Smooth muscle cell (in vitro differentiated cells): ENCODE measurements at regions not wholly inside any gene's neighbourhood (a gene's known extent, or its start where the extent isn't known, plus 50 kb on each side); places are given as distances from the start of the nearest gene placed in this dataset.

Source experiments
- DNase-seq: peaks from one replicate; lab custom pipeline; 2025; ENCODE audit not compliant: unreplicated experiment; lab: John Stamatoyannopoulos, UW
- H2AFZ ChIP-seq: fragments of 200-600 bp; sonication (generic); 2 replicates; pipeline ENCODE4 v1.6.0; 2016; ENCODE audit warnings: antibody characterized with exemption, low read depth, mild to moderate bottlenecking
- H3F3A ChIP-seq: fragments of 200-600 bp; sonication (generic); 2 replicates; pipeline ENCODE4 v1.6.0; 2017; ENCODE audit warnings: antibody characterized with exemption, low read depth
- H3K27ac ChIP-seq: fragments of 200-600 bp; sonication (generic); 2 replicates; pipeline ENCODE4 v1.5.1; 2016; ENCODE audit warnings: low read depth, mild to moderate bottlenecking
- H3K27me3 ChIP-seq: fragments of 200-600 bp; sonication (generic); 2 replicates; pipeline ENCODE4 v1.6.1; 2016; ENCODE audit warnings: low read depth, mild to moderate bottlenecking
- H3K36me3 ChIP-seq: fragments of 200-600 bp; sonication (generic); 2 replicates; pipeline ENCODE4 v1.5.1; 2016; ENCODE audit warnings: low read depth
- H3K4me1 ChIP-seq: fragments of 200-600 bp; sonication (generic); 2 replicates; pipeline ENCODE4 v1.5.1; 2016; ENCODE audit warnings: low read depth
- H3K4me2 ChIP-seq: fragments of 200-600 bp; sonication (generic); 2 replicates; pipeline ENCODE4 v1.6.0; 2016; ENCODE audit warnings: mild to moderate bottlenecking
- H3K4me3 ChIP-seq: fragments of 200-600 bp; sonication (generic); 2 replicates; pipeline ENCODE4 v1.5.1; 2016; ENCODE audit warnings: mild to moderate bottlenecking
- H3K79me2 ChIP-seq: fragments of 200-600 bp; sonication (generic); 2 replicates; pipeline ENCODE4 v1.6.0; 2016; ENCODE audit warnings: low read depth, mild to moderate bottlenecking
- H3K9ac ChIP-seq: fragments of 200-600 bp; sonication (generic); 2 replicates; pipeline ENCODE4 v1.6.0; 2016; ENCODE audit warnings: low read depth
- H3K9me3 ChIP-seq: fragments of 200-600 bp; sonication (generic); replicated peaks from 2 replicates; pipeline ENCODE4 v1.5.1; 2016; ENCODE audit warnings: low read depth
- H4K20me1 ChIP-seq: fragments of 200-600 bp; sonication (generic); 2 replicates; pipeline ENCODE4 v1.6.0; 2016; ENCODE audit warnings: low read depth
- CTCF ChIP-seq: fragments of 200-600 bp; sonication (generic); IDR thresholded peaks from 2 replicates; pipeline ENCODE4 v1.5.1; 2017; ENCODE audit warnings: borderline replicate concordance, mild to moderate bottlenecking, antibody characterized with exemption; ENCODE audit not compliant: insufficient read depth, poor library complexity, severe bottlenecking
- WGBS: methylation state at CpG from one replicate; pipeline ENCODE4 v1.1.7; 2016; ENCODE audit warnings: low lambda C conversion rate; 5-methylcytosine and 5-hydroxymethylcytosine counted together

GRCh38 chr2:222782201-222782730 lies 78.6 kb upstream of the ACSL3 start:
- no peak overlapping the region for H3K4me3 ChIP-seq
- no peaks in the 10 kb centered on the region for H3K4me1 ChIP-seq
- no peaks in the 10 kb centered on the region for H3K9me3 ChIP-seq
- H3F3A ChIP-seq, result no peaks in the 10 kb centered on the region
- 94% methylated on average over 6 of the region's 6 CpGs for WGBS
- no peak for TF ChIP-seq CTCF
- no peak overlapping the region for H3K27ac ChIP-seq
- no peak overlapping the region for H3K9ac ChIP-seq
- no peak overlapping the region for H3K4me2 ChIP-seq
- DNase-seq, result no peak
- H3K27me3 ChIP-seq, result no peaks in the 10 kb centered on the region
- no peaks in the 10 kb centered on the region for H4K20me1 ChIP-seq
- no peaks in the 10 kb centered on the region for H3K79me2 ChIP-seq
- H2AFZ ChIP-seq, result no peak overlapping the region
- no peaks in the 10 kb centered on the region for H3K36me3 ChIP-seq

- H3K4me3 ChIP-seq, result no peak overlapping the region
- no peaks in the 10 kb centered on the region for H3K79me2 ChIP-seq
- H3K27me3 ChIP-seq, result no peaks in the 10 kb centered on the region
- no peaks in the 10 kb centered on the region for H3K9me3 ChIP-seq
- no peak overlapping the region for H3K4me2 ChIP-seq
- no peak for TF ChIP-seq CTCF
- DNase-seq, result no peak
- no peak overlapping the region for H3K9ac ChIP-seq
- no peaks in the 10 kb centered on the region for H4K20me1 ChIP-seq
- WGBS, result 81% methylated on average over 1 of the region's 1 CpG
- H3K4me1 ChIP-seq, result no peaks in the 10 kb centered on the region
- H3K27ac ChIP-seq, result no peak overlapping the region
- no peaks in the 10 kb centered on the region for H3K36me3 ChIP-seq
- H2AFZ ChIP-seq, result no peak overlapping the region
- no peaks in the 10 kb centered on the region for H3F3A ChIP-seq
These were observed 77.2 kb upstream of the ACSL3 start for GRCh38 chr2:222783592-222783991.

GRCh38 chr2:222790932-222791331 lies 69.9 kb upstream of the ACSL3 start:
- H3K4me1 ChIP-seq, result no peaks in the 10 kb centered on the region
- no peak overlapping the region for H3K4me3 ChIP-seq
- DNase-seq, result no peak
- H3K27me3 ChIP-seq, result no peaks in the 10 kb centered on the region
- no peak for TF ChIP-seq CTCF
- no peak overlapping the region for H2AFZ ChIP-seq
- H3K79me2 ChIP-seq, result no peaks in the 10 kb centered on the region
- 93% methylated on average over 7 of the region's 7 CpGs for WGBS
- no peak overlapping the region for H3K27ac ChIP-seq
- no peaks in the 10 kb centered on the region for H3F3A ChIP-seq
- no peaks in the 10 kb centered on the region for H3K36me3 ChIP-seq
- H3K9ac ChIP-seq, result no peak overlapping the region
- H4K20me1 ChIP-seq, result no peaks in the 10 kb centered on the region
- no peak overlapping the region for H3K4me2 ChIP-seq
- H3K9me3 ChIP-seq, result no peaks in the 10 kb centered on the region

GRCh38 chr2:222792001-222792611 lies 68.7 kb upstream of the ACSL3 start:
- 80% methylated on average over 14 of the region's 14 CpGs for WGBS
- Histone ChIP-seq H4K20me1 (no peaks in the 10 kb centered on the region), H3K79me2 (no peaks in the 10 kb centered on the region), H3K27me3 (no peaks in the 10 kb centered on the region), H3K36me3 (no peaks in the 10 kb centered on the region), H3K4me2 (no peak overlapping the region), H3K27ac (no peak overlapping the region), H3F3A (no peaks in the 10 kb centered on the region), H3K9ac (no peak overlapping the region), H3K9me3 (no peaks in the 10 kb centered on the region), H3K4me3 (no peak overlapping the region), H2AFZ (peak overlapping the region; percentile 56), H3K4me1 (peaks cover 6% of the 10 kb centered on the region)
- no peak for DNase-seq
- TF ChIP-seq CTCF, result no peak
